IPS-15b (cell line): ENCODE measurements at regions not wholly inside any gene's neighbourhood (a gene's known extent, or its start where the extent isn't known, plus 50 kb on each side); places are given as distances from the start of the nearest gene placed in this dataset.
"Not testable (repeated sequence)": the region's sequence is repeated elsewhere in the genome, so short reads cannot be mapped to it uniquely, and the experiment has no call there.

Experiments used
- H3K27me3 ChIP-seq: one replicate; pipeline ENCODE4 v1.6.1; 2013; ENCODE audit warnings: low read length; ENCODE audit not compliant: control insufficient read depth, insufficient read depth
- H3K36me3 ChIP-seq: one replicate; pipeline ENCODE4 v1.6.1; 2013; ENCODE audit warnings: low read length; ENCODE audit not compliant: control insufficient read depth, insufficient read depth
- H3K4me1 ChIP-seq: one replicate; pipeline ENCODE4 v1.6.1; 2013; ENCODE audit warnings: mild to moderate bottlenecking, low read length; ENCODE audit not compliant: control insufficient read depth, insufficient read depth
- H3K4me3 ChIP-seq: one replicate; pipeline ENCODE4 v1.5.1; 2013; ENCODE audit warnings: low read depth, low read length
- H3K9ac ChIP-seq: one replicate; pipeline ENCODE4 v1.6.1; 2013; ENCODE audit warnings: low read depth, mild to moderate bottlenecking, low read length
- H3K9me3 ChIP-seq: one replicate; pipeline ENCODE4 v1.6.1; 2013; ENCODE audit warnings: mild to moderate bottlenecking, low read length; ENCODE audit not compliant: control insufficient read depth, insufficient read depth

DNA sequence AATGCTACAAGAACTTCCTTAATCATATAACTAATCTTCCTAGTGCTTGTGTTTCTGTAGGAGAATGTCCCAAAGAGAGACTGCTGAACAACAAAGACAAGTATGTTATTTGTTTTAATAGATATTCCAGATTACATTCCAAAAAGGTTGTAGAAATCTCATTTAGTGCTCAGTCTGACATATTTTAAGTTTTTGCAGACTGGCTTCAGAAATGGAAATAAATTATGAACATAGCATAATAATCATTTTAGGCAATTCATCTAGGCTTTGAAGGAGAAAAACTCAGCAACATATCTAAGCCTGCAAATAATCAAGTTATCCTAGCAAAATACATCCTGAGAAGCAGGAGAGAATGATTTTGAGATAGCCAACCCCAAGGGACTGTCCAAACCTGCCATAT lies 171.6 kb upstream of the CDH5 start:
- Histone ChIP-seq H3K4me3 (no peak overlapping the region), H3K9ac (no peak overlapping the region), H3K27me3 (no peaks in the 10 kb centered on the region), H3K36me3 (no peaks in the 10 kb centered on the region), H3K4me1 (no peaks in the 10 kb centered on the region), H3K9me3 (no peaks in the 10 kb centered on the region)

DNA sequence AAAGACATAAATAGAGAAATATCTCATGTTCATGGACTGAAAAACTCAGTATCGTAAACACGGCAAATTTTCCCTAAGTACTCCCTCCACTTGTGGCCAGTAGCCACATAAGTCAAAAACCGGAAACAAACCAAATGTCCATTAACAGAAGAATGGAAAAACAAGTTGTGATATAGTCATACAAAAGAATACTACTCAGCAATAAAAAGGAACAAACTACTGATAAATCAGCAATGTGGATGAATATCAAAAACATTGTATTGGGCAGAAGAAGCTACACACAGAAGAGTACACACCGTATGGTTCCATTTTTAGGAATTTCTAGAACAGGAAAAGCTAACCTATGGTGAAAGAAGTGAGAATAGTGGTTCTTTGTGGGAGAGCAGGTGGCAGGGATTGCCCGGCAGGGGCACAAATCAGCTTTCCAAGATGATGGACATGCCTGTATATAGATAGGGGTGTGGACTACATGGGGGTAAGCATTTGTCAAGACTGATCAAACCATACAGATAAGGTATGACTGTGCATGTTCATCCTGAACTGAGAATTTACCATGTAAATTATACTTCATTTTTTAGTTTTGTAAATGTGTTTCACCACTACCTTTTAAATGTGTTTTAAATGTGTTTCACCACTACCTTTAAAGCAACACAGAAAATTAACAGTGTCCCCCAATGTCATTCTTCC lies 172.8 kb upstream of the CDH5 start:
- H3K27me3 ChIP-seq, result no peaks in the 10 kb centered on the region
- no peaks in the 10 kb centered on the region for H3K36me3 ChIP-seq
- no peak overlapping the region for H3K9ac ChIP-seq
- H3K9me3 ChIP-seq, result no peaks in the 10 kb centered on the region
- no peaks in the 10 kb centered on the region for H3K4me1 ChIP-seq
- no peak overlapping the region for H3K4me3 ChIP-seq

DNA sequence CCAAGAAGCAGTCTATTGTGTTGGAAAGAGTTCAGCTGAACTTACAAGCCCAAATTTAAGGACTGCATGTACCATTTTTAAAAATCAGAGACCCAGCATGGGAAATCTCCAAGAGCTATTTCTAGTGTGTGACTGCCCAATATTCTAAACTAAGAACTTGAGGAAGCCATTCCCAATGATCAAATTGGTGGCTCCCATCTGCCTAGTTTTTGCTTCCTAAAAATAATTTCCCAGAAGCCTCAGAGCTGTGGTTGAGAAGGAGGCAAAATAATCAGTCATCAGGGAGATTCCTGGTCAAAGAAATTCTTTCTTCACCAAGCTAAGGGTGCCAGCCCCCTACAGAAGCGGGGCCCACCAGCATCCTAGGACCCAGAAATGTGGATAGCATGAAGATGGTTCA lies 176.1 kb upstream of the CDH5 start:
- Histone ChIP-seq H3K9ac (no peak overlapping the region), H3K4me1 (no peaks in the 10 kb centered on the region), H3K36me3 (no peaks in the 10 kb centered on the region), H3K27me3 (no peaks in the 10 kb centered on the region), H3K9me3 (no peaks in the 10 kb centered on the region), H3K4me3 (no peak overlapping the region)

DNA sequence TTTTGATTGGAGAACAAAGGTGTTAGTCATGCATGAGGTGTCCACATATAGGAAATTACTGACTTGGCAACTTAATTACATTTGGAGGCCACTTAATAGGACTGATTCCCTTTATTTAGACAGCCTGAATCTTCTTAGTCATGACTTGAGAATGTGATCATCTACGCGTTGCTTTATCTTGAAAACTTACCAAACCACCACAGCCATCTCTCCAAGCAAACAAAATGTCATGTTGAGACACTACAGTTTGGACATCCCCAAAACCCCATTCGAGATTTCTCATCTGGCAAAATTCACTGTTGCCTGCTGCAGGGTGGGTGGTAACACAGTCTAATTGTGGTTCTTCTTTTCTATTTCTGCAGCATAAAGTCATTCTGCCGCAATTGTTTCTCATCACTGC lies 176.5 kb upstream of the CDH5 start:
- Histone ChIP-seq H3K36me3 (no peaks in the 10 kb centered on the region), H3K4me1 (no peaks in the 10 kb centered on the region), H3K9ac (no peak overlapping the region), H3K9me3 (no peaks in the 10 kb centered on the region), H3K27me3 (no peaks in the 10 kb centered on the region), H3K4me3 (no peak overlapping the region)

DNA sequence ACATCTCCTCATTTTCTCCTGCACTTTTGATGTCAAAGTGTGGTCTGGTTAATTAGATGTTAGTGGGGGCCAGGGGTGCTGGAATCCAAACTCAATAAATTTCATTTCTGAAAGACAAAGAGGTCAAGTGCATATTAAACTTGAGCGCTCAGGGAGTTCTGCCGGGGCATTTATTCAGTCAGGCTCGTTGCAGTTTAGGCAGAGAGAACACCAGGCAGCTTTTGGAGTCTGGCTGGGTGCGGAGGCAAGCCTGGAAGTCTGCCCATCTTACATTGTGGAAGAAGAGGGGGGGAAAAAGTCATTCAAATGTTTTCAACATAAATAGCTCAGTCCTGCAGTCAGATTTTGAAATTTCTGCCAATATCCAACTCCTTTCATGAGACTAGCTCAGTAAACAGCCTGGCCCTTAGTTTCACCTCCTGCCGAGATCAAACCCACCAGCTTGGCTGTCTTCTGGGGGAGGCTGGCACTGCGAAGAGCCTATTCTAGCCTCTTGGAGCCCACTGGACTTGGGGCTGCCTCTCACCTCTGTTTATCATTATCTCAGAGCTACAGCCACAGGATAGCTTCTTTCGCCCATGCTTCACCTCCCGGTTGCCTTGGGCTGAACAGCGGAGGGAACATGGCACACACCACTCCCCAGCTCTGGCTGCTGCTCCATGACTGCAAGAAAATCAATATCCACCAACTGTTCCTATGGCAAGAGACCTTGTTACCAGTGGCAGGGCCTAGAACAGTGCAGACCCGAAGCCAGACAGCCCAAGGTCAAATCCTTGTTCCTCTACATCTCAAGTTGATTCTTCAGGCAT lies 177.4 kb upstream of the CDH5 start:
- no peak overlapping the region for H3K9ac ChIP-seq
- no peaks in the 10 kb centered on the region for H3K9me3 ChIP-seq
- H3K4me3 ChIP-seq, result no peak overlapping the region
- H3K27me3 ChIP-seq, result no peaks in the 10 kb centered on the region
- H3K4me1 ChIP-seq, result no peaks in the 10 kb centered on the region
- no peaks in the 10 kb centered on the region for H3K36me3 ChIP-seq

DNA sequence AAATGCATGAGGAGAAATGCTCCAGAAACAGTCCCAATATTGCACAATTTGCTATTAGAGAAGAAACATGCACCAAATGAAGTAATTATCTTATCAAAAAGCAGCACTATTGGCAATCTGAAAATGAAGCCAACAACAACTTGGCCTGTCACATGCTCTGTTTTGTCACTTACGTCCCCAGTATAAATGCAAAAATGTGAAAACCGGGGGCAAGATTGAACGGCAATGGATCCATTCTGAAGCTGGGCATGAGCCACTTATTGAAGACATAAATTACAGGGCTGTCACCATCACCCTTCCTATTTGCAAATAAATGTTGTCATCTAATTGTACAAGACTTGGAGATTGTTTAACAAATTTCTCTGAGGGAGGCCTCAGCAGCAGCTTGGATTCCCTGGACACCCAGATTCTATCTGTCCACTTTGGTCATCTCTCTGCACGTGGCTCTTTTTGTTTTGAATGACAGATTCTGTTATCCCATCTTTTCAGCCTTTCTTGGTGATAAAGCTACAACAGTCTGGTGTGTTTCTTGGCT lies 180.2 kb upstream of the CDH5 start:
- H3K9ac ChIP-seq, result no peak overlapping the region
- no peak overlapping the region for H3K4me3 ChIP-seq
- H3K9me3 ChIP-seq, result no peaks in the 10 kb centered on the region
- H3K27me3 ChIP-seq, result no peaks in the 10 kb centered on the region
- no peaks in the 10 kb centered on the region for H3K36me3 ChIP-seq
- no peaks in the 10 kb centered on the region for H3K4me1 ChIP-seq

DNA sequence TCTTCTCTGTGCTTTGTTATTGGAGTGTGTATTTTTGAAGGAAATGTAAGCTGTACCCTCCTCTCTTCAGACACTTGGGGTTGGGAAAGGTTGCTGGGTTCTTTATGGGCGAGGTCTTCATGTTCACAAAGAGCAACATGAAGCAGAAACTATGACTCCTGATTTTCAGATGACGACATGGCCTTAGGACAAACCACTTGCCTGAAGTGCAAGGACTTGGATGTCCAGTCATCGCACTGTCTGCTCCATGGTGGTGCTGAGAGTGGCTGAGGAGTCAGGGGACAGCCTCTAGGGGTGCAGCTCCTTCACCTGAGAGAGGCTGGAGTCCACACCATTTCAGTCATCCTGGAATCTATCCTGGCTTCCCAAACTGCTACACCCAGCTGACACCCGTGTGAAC lies 183.9 kb upstream of the CDH5 start:
- Histone ChIP-seq H3K9ac (no peak overlapping the region), H3K9me3 (no peaks in the 10 kb centered on the region), H3K27me3 (no peaks in the 10 kb centered on the region), H3K4me3 (no peak overlapping the region), H3K36me3 (no peaks in the 10 kb centered on the region), H3K4me1 (no peaks in the 10 kb centered on the region)

DNA sequence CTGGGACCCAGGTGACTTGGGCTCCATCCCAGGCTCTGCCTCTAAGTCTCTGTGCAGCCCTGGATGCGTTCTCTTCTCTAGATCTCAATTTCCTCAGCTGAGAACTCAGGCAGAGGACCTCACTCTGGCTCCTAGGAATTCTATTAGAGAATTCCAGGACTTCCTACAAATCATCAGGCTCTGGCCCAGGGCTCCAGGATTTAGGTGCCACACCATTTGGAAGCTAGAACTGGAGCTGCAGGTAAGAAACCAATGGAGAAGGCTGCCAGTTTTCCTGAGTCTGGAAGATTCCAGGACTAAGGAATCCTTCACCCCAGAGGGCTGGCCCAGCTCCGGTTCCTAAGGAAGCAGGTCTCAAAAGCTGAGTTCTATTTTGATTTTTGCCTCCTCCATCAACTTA lies 189.8 kb upstream of the CDH5 start:
- Histone ChIP-seq H3K9me3 (no peaks in the 10 kb centered on the region), H3K4me1 (no peaks in the 10 kb centered on the region), H3K9ac (no peak overlapping the region), H3K36me3 (no peaks in the 10 kb centered on the region), H3K4me3 (no peak overlapping the region), H3K27me3 (no peaks in the 10 kb centered on the region)

DNA sequence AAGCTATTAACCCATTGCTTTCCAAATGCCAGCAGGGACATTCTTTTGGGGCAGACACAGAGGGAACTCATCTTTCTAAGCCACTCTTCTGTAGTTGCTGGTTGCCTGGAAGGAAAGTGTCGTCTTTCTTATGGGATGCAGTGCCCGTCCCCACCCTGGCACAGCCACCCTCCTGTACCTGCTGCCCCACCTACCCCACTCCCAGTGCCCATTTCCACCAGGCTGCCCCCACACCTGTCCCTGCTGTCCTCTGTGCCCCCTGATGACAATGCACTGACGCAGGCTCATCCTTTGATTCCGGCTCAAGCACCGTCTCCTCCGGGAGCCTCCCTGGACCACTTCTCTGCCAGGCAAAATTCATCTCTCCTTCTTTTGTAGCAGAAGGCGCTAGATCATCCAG lies 190.4 kb upstream of the CDH5 start:
- Histone ChIP-seq H3K27me3 (no peaks in the 10 kb centered on the region), H3K36me3 (no peaks in the 10 kb centered on the region), H3K4me3 (no peak overlapping the region), H3K9ac (no peak overlapping the region), H3K4me1 (no peaks in the 10 kb centered on the region), H3K9me3 (no peaks in the 10 kb centered on the region)

DNA sequence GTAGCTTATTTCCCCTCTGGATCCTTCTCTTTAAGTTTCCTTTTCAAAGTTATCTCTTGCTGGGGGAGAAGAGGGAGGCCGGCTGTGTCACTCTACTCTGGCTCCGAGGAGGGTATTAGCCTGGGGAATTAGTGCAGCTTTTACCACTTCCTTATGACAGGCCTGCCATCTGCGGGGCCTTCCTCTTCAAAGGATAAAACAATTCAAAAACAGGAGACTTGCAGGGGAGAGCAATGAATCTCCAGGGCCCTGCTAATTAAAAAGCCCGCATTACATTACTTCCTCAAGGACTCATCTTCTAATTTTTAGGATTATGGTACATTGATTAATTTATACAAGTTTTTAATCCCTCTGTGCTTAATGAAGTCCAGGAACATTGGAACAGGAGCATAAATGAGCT lies 190.9 kb upstream of the CDH5 start:
- H3K4me1 ChIP-seq, result no peaks in the 10 kb centered on the region
- H3K4me3 ChIP-seq, result no peak overlapping the region
- no peaks in the 10 kb centered on the region for H3K36me3 ChIP-seq
- no peaks in the 10 kb centered on the region for H3K27me3 ChIP-seq
- no peak overlapping the region for H3K9ac ChIP-seq
- H3K9me3 ChIP-seq, result no peaks in the 10 kb centered on the region

DNA sequence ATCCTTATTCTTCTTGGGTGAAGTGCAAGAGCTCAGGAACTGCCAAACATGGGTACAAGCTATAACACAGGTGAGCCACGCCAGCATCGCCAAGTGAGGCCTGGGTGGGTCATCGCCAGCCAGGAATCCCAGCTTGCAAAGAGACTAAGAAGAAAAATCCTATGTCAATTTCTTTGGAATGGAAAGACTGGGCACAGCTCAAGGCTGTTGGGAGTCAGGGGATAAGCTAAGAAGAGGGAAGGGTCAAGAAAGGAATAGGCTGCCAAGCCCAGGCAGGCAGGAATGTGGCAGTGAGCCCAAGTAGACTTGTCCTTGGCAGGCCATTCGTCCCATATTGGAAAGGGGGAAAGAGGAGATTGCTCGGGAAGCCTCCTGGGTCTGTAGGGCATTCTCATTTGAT lies 191.4 kb upstream of the CDH5 start:
- Histone ChIP-seq H3K9ac (no peak overlapping the region), H3K4me3 (no peak overlapping the region), H3K36me3 (no peaks in the 10 kb centered on the region), H3K9me3 (no peaks in the 10 kb centered on the region), H3K27me3 (no peaks in the 10 kb centered on the region), H3K4me1 (no peaks in the 10 kb centered on the region)

DNA sequence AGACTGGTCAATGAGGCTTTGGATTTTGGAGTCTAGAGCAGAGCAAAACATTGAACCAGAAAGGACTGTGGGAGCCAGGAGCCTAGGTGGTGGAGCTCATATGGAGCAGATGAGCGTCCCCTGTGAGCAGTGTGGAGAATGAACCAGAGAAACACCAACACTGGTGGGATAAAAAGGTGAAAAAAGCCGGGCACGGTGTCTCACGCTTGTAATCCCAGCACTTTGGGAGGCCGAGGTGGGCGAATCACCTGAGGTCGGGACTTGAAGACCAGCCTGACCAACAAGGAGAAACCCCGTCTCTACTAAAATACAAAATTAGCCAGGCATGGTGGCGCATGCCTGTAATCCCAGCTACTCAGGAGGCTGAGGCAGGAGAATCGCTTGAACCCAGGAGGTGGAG lies 192.7 kb upstream of the CDH5 start:
- not testable (repeated sequence) for H3K27me3 ChIP-seq, H3K36me3 ChIP-seq, H3K9ac ChIP-seq, H3K9me3 ChIP-seq, H3K4me3 ChIP-seq, H3K4me1 ChIP-seq
